Fibroblast of skin of scalp (primary cell): ENCODE measurements at regions not wholly inside any gene's neighbourhood (a gene's known extent, or its start where the extent isn't known, plus 50 kb on each side); places are given as distances from the start of the nearest gene placed in this dataset.
"Not testable (repeated sequence)": the region's sequence is repeated elsewhere in the genome, so short reads cannot be mapped to it uniquely, and the experiment has no call there.

Experiments
- DNase-seq: peaks from one replicate; pipeline ENCODE4 v3.0.0-alpha.2; 2013

DNA sequence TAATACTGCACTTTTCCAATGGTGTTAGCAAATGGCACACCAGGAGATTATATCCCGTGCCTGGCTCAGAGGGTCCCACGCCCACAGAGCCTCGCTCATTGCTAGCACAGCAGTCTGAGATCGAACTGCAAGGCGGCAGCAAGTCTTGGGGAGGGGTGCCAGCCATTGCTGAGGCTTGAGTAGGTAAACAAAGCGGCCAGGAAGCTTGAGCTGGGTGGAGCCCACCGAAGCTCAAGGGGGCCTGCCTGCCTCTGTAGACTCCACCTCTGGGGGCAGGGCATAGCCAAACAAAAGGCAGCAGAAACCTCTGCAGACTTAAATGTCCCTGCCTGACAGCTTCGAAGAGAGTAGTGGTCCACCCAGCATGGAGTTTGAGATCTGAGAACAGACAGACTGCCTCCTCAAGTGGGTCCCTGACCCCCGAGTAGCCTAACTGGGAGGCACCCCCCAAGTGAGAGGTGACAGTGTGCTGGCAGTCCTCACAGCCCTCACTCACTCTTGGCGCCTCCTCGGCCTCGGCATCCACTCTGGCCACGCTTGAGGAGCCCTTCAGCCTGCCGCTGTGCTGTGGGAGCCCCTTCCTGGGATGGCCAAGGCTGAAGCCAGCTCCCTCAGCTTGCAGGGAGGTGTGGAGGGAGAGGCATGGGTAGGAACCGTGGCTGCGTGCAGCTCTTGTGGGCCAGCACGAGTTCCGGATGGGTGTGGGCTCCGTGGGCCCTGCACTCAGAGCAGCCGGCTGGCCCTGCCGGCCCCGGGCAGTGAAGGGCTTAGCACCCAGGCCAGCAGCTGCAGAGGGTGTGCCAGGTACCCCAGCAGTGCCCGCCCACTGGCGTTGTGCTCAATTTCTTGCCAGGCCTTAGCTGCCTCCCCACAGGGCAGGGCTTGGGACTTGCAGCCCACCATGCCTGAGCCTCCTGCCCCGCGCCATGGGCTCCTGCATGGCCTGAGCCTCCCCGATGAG, 188.0 kb downstream of the MMUT start:
- not testable (repeated sequence) for DNase-seq

DNA sequence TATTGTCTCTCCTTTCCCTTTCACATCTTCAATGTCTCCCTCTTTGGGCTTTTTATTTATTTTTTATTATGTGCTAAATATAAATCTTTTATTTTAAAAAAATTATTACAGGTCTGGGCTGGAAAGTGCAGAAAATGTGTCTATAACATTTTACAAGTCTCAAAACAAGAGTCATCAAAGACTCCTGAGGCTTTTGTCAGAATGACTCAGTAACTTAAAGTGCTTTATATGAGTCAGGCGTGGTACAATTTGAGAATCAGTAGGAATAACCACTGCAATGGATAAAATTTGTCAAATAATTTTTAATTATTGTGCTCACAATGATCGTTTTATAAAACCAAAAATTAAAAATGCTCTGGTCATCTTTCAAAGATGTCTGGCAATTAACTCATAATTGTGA, 193.9 kb downstream of the MMUT start:
- DNase-seq, result no peak

DNA sequence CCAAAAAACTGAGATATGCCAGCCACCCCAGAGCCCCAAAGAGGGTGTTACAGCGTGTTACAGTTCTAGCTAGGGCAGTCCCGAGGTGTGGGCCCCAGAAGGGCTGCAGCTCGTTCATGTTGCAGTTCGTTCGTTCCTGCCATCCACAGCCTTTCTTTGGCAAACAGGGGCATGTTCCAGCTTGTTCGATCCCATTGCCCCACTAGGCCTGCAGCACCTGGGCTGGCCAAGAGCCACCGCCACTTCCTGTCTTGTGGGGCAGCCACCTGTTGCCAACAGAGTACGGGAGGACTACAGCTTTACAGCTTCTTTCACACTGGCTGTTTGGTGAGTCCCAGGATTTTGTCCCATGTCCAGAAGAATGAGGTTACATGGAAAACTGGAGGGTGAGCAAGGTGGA, 198.1 kb downstream of the MMUT start:
- DNase-seq, result no peak

DNA sequence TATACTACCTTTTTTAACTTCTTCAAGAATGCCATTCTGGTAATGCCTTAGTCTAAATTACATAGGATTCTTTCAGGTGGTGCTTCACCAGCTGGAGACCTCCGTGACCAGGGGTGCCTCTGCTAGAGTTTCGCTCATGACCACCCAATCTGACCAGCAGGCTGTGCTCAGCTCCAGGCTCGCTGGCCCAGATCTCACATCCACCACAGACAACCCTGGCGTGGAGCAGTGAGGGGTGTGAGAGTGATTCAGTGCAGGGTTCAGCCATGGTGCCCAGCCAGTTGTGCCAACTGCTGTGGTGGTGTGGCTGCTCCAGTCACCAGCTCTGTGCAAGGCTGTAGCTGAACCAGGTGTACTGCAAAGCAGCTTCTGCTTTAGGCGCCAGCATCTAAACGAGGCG, 198.6 kb downstream of the MMUT start:
- DNase-seq, result no peak

DNA sequence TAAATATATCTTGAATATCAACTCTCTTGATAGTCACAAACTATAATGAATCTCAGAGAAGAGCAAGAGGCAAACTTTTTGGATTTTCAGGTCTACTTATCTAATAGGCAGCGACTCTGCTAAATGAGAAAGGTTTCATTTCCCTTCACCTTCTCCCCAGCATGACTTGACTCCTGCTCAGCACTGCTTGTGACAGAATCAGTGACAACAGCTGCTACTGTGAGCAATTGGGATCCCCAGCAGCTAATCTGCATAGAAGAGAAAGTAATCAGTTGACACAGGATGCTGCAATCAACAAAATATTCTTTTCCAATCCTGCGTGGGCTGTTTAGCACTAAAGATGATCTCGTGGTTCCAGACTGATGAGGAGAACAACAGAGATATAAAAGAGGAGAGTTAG, 205.5 kb downstream of the MMUT start:
- DNase-seq, result no peak

DNA sequence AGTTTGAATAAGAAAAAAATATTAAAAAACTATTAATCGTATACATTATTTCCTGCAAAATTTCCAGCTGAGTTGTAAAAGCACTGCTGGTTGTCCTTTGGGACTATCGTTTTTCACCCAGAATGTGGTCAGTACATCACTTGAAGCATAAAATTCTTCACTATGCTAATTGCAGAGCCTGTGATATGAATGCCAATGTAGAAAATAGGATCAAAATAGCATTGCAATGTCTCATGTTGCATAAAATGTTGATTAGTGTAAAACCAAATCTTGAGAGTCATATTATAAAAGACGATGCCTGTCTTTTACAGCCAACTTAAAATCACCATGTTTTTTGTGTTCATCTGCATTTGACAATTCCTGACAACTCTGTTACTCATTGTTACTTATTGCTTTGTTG, 207.7 kb downstream of the MMUT start:
- DNase-seq, result no peak

DNA sequence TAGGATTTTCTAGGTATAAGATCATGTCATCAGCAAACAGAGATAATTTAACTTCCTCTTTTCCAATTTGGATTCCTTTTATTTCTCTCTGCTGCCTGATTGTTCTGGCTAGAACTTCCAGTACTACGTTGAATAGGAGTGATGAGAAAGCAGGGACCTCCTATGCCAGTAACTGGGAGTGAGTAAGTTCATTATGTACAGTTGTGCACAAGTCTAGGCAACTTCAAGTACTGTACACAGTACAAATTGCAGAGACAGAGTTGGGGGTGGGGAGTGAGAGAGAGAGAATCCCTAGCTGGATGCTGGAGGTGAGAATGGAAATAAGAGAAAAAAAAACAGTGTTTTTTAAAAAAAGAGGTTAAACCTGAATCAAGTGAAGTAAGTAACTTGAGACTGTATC, 210.2 kb downstream of the MMUT start:
- DNase-seq, result no peak

DNA sequence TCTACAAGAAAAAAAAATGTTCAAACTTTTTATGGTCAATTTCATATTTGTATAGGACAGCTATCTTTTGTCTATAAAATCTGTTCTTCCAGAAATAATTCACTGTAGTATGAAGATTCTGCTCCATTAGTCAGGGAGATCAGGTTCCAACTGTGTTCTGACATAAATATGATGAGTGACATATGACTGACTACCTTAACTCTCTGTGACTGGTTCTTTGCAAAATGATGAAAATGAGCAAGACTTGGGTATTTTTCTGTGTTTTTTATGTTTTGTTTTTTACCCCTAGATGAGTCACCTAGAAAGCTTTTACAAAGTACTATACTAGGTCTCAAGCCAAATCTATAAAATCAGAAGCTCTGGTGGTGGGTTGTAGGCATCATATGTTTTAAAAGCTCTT, 229.6 kb downstream of the MMUT start:
- DNase-seq, result no peak

DNA sequence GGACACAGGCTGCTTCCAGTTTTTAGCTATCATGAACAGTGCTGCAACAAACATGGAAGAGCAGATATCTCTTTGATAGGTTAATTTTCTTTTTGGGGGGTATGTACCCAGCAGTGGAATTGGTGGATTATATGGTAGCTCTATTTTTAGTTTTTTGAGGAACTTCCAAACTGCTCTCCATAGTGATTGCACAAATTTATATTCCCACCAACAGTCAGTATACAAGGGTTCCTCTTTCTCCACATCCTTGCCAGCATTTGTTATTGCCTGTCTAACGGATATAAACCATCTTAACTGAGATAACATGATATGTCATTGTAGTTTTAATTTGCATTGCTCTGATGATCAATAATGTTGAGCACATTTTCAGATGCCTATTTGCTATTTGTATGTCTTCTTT, 237.6 kb downstream of the MMUT start:
- no peak for DNase-seq

DNA sequence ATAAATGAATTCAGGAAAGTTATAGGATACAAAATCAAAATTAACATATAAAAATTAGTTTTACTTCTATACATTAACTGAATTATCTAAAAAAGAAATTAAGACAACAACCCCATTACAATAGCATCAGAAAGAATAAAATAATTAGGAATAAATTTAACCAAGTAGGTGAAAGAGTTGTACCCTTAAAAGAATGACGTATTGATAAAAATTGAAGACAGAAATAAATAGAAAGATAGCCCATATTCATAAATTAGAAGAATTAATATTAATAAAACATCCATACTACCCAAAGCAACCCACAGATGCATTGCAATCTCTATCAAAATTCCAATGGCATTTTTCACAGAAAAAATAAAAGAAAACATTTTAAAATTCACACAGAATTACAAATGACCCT, 242.8 kb downstream of the MMUT start:
- no peak for DNase-seq

DNA sequence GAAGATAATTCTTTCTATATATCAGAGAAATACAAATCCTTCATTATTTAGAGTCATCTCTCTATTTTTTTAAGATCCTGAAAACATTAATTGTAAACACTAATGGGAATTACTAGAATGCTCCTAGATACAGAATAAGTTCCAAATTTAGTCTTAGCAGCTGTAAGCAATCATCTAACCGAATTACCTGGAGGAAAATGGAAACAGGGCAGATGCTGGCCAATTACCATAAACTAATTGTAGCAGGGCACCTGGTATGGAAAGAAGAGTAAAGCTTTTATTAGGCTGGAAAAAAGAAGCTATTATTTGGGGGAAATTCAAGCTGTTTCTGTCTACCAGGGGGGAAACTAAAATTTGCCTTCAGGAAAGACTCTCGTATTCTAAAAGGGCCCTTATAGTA, 257.5 kb downstream of the MMUT start:
- no peak for DNase-seq

DNA sequence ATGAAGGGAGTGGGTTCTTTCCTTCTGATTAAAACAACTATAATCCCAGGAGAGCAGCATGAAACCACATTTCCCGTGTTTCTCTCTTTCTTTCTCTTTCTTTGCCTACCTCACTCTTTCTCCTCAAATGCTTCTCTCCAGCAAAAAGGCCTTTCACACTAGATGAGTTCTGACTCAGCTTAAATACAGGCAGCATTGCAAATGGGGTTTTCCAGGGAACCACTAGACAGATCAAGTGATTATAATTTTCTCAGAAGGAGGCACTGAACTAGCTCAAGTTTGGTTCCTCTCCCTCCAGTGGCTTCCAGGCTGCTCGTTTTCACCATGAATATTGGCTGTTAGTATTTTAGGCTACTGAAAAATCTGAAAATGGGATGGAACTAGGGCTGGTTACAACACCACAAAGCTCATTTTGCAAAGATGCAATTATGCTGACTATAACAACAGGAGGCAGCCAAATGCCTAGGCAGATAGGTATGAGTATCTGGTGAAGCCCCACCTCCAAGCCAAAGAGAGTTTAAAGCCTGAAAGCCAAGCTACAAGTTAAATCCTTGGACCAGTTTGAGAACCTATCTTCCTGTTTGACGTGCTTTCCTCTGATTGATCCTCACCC, 260.0 kb downstream of the MMUT start:
- DNase-seq, result no peak

DNA sequence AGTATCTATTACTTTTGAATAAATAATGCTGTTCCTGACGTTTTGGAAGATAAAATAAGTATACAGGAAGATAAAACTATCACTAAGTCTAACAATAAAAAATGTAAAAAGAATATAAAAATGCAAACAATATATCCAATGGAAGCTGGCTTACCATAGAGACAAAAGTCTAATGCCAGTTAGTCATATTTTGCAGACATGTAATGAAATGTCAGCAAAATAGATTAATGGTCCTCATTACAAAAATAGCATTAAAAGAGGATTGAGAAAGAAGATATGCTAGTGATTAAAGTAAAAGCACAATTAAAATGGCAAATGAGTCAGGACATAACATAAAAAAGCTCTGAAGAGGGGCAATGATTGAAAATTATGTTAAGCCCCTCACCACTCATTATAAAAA, 265.0 kb downstream of the MMUT start:
- DNase-seq, result no peak

DNA sequence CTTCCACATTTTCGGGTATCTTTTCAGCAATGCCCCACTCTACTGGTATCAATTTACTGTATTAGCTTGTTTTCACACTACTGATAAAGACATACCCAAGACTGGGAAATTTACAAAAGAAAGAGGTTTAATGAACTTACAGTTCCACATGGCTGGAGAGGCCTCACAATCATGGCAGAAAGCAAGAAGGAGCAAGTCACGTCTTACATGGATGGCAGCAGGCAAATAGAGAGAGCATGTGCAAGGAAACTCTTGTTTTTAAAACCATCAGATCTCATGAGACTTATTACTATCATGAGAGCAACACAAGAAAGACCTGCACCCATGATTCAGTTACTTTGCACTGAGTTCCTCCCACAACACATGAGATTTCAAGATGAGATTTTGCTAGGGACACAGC, 300.7 kb downstream of the MMUT start:
- not testable (repeated sequence) for DNase-seq

DNA sequence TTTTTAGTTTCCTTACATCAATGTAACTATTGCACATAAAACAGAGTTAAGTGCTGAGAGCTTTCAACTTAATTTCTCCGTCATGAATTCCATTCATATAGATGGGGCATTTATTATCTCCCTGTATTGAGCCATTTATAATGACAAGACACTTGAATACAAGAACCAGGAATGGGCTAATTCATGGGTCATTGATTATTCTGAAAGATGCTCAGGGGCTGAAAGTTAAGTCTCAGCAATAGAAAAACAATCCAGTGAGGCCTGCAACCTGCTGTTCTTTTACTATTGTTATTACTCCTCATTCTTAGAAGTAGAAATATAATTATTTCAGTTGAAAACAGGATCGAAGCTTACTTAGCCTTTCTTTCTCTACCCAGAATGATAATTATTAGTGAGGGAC, 307.7 kb downstream of the MMUT start:
- DNase-seq, result no peak

DNA sequence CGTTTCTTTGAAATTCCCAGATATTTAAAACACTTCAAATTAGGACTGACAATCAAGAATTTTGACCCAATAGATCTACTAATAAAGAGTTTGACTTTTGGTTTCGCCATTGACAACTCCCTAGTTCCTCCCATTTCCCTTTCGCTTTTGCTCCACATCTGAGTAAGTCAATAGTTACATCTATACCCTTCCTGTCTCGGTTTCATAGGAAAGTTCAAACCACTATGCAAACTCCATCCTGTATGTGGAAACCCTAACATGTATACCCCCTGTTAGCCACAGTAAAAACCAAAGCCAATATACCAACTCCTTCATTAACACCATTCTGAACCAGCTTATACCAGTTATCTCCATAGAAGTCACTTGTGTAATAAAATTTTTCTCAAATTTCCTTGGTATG, 311.1 kb downstream of the MMUT start:
- DNase-seq, result no peak

DNA sequence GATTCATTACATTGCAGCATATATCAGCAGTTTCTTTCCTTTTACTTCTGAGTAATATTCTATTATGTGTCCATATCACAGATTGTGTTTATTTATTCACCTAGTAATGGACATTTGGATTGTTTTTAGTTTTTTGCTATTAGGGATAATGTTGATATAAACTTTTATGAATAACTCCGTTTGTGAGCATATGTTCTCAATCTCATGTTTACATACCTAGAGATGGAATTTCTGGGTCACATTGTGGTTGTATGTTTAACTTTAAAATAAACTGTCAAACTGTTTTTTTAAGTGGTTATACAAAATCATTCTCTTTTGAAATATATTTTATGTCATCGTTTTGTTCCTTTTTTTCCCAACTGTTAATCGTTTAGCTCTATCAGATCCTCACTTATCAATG, 311.6 kb downstream of the MMUT start:
- DNase-seq, result no peak

DNA sequence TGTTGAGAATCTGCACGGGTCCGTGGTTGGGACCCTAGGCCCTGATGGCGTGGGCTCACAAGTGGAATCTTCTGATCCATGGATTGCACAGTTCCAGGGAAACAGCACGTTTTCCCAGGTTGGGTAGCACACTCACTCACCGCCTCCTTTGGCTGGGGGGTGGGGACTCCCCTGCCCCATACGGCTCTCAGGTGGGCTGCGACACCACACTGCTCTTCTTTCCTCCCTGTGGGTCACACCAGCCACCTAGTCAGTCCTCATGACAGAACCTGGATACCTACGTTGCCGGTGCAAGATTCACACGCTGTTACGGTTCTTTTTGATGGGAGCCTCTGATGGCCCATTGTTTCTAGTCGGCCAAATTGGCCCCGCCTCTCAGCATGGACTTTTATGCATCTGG, 312.0 kb downstream of the MMUT start:
- DNase-seq, result no peak

DNA sequence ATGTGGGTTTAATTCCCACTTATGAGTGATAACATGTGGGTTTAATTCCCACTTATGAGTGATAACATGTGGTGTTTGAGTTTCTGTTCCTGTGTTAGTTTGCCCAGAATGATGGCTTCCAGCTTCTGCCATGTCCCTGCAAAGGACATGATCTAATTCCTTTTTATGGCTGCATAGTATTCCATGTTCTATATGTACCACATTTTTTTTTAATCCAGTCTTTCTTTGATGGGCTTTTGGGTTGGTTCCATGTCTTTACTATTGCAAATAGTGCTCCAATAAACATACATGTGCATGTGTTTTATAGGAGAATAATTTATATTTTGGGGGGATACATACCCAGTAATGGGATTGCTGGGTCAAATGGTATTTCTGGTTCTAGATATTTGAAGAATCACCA, 317.8 kb downstream of the MMUT start:
- DNase-seq, result no peak

DNA sequence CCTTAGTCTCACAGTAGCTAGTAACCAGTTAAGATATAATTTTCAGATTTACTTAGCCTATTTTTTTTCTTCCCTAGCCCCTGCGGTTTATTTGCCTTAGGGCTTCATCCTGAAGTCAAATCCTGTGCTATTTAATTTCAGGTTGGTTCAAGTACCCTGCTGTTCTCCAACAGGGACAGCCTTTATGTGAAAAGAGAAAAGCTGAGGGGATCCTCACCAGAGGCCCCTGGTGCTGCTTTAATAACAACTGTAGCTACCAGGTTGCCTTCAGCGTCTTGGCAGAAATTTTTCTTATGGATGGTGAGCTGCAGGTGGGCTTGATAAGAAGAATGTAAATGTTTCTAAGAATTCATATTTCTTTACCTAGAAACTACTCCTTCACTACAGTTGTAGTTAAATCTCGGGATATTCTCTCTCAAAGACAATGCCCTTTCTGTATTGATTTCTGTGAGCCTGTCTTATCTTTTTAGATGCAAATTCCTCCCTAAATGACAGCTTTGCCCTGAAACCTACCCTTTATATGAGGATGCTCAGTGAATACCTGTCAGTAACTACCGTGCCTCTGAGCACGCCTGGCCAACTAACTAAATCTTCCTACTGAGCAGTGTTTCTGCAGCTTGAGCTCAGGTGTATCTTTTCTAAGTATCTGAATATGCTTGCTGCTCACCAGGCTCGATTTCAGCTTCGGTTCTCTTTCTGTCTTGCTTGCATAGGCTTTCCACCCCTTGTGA, 320.5 kb downstream of the MMUT start:
- DNase-seq, result no peak

DNA sequence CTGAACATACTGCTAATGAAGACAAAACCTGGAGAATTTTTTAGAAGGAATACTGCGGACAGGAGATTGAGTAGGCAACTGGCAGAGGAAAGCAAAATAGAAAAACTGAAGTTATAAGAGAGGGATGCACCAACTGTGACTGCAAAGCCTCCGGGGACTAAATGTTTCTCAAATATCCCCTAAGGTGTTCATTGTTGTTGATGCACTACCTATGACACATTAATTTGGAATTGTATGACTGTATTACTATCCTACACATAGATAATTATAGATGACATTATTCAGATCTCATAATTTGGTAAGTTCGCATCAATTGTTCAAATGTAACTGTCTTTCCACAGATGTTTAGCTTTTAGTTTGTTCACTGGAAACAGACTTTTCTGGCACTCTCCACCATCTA, 341.1 kb downstream of the MMUT start:
- no peak for DNase-seq

DNA sequence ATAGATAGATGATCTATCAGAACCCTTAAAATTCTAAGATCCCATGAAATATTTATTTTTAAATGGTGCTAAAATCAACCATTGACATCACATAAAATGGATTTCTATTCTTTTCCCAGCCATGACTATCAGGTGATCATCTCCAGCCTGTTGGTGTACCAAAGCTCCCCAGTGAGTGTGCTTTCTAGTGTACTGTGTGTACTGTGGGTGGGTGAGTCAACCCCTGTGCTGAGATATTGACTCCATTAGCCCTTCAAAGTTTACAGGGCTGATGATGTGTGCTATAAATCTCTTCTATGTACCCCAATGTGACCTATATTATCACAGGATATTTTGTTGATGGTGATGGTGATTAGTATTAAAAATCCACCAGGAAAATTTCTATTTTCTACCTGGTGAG, 344.6 kb downstream of the MMUT start:
- DNase-seq, result no peak

DNA sequence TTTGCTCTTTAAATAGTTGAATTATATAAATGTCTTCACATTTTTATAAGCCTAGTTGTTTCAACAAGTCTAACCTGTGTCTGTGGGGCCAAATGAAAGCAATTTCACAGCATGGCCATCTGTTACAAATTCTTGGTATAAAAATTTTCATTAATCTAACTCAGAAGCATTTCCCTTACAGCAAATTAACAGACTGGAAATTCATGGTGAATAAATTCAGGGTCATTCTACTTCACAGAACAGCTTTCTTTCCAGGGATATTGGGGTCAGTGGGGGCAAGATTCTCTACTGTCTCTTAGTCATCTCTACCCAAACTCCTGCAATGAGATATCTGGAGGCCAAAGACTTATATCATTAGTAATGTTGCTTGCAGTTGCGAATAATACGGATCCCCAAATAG, 352.1 kb downstream of the MMUT start:
- DNase-seq, result no peak

DNA sequence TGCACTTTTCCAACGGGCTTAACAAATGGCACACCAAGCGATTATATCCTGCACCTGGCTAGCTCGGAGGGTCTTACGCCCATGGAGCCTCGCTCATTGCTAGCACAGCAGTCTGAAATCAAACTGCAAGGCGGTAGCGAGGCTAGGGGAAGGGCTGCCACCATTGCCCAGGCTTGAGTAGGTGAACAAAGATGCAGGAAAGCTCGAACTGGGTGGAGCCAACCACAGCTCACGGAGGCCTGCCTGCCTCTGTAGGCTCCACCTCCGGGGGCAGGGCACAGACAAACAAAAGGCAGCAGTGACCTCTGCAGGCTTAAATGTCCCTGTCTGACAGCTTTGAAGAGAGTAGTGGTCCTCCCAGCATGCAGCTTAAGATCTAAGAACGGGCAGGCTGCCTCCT, 365.4 kb downstream of the MMUT start:
- not testable (repeated sequence) for DNase-seq
